ENCODE measurements at regions not wholly inside any gene's neighbourhood (a gene's known extent, or its start where the extent isn't known, plus 50 kb on each side); places are given as distances from the start of the nearest gene placed in this dataset.

GRCh38 chr3:76972624-76973296, 67.1 kb upstream of the ROBO2 start:
- no peak for DNase-seq (ENCODE audit: low read depth)

DNA sequence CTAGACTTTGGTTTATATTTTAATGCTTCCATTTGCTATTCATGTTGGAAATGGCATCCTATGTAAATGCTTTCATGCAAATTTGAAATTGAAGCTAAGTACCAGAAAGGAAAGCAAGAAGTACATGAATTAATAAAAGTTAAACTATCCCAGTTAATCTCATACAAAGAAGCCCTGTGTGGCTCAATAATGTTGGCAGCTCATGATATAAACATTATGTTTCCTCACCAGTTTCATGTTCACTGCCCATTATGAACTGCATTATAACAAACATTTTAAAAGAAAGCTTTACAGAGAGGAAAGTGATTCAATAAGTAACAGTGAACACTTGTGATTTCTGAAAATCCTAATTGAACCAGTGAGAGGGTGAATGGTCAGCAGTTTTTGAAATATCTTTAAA, 62.9 kb upstream of the ROBO2 start:
- DNase-seq (ENCODE audit: low read depth): no peak

- DNase-seq (ENCODE audit: low read depth): no peak
These were observed 54.3 kb upstream of the ROBO2 start for GRCh38 chr3:76985645-76986044.

- DNase-seq (ENCODE audit: low read depth): no peak
These were observed 52.9 kb upstream of the ROBO2 start for GRCh38 chr3:76986876-76987474.
